ENCODE measurements at regions not wholly inside any gene's neighbourhood (a gene's known extent, or its start where the extent isn't known, plus 50 kb on each side); places are given as distances from the start of the nearest gene placed in this dataset.

GRCh38 chr12:125579916-125580315 lies 514.7 kb downstream of the AACS start:
- H3K4me1 ChIP-seq = no peaks in the 10 kb centered on the region
- H3K4me3 ChIP-seq = no peak overlapping the region
- no peak overlapping the region for H3K27ac ChIP-seq
- H3K36me3 ChIP-seq = no peaks in the 10 kb centered on the region
- no peak for DNase-seq
- intact Hi-C loops (cut with DNase I) = no loop called here
- H3K9me3 ChIP-seq = peaks cover 0 to 11% (median 0%) of the 10 kb centered on the region in 3 donors
- TF ChIP-seq CTCF (IDR thresholded peaks at IDR 0.05) (no peak), POLR2A (IDR thresholded peaks at IDR 0.05) (no peak)
- no peaks in the 10 kb centered on the region for H3K27me3 ChIP-seq

- TF ChIP-seq POLR2A (IDR thresholded peaks at IDR 0.05) (no peak), CTCF (IDR thresholded peaks at IDR 0.05) (no peak)
- WGBS, 2 donors = 75 to 81% methylated on average over 3 of the region's 3 CpGs
- no peaks in the 10 kb centered on the region for H3K27me3 ChIP-seq
- no peak for DNase-seq
- H3K4me1 ChIP-seq = no peaks in the 10 kb centered on the region
- no peak overlapping the region for H3K27ac ChIP-seq
- no peaks in the 10 kb centered on the region for H3K36me3 ChIP-seq
- H3K9me3 ChIP-seq = peaks cover 0 to 6% (median 0%) of the 10 kb centered on the region in 3 donors
- intact Hi-C loops (cut with DNase I) = no loop called here
- no peak overlapping the region for H3K4me3 ChIP-seq
Observed at GRCh38 chr12:125583071-125583470, 517.8 kb downstream of the AACS start.

GRCh38 chr12:125586441-125586840 lies 521.2 kb downstream of the AACS start:
- 73 to 76% methylated on average over 6 of the region's 6 CpGs for WGBS, 2 donors
- H3K4me3 ChIP-seq = no peak overlapping the region
- H3K9me3 ChIP-seq = no peaks in the 10 kb centered on the region
- H3K36me3 ChIP-seq = no peaks in the 10 kb centered on the region
- DNase-seq = no peak
- no peak overlapping the region for H3K27ac ChIP-seq
- intact Hi-C loops (cut with DNase I) = no loop called here
- no peaks in the 10 kb centered on the region for H3K27me3 ChIP-seq
- no peak for TF ChIP-seq CTCF (IDR thresholded peaks at IDR 0.05)
- no peak for TF ChIP-seq POLR2A (IDR thresholded peaks at IDR 0.05)
- no peaks in the 10 kb centered on the region for H3K4me1 ChIP-seq

- H3K4me3 ChIP-seq = no peak overlapping the region
- no peaks in the 10 kb centered on the region for H3K27me3 ChIP-seq
- DNase-seq = no peak
- 33 to 70% methylated on average over 1 of the region's 1 CpG for WGBS, 2 donors
- intact Hi-C loops (cut with DNase I) = no loop called here
- H3K9me3 ChIP-seq = no peaks in the 10 kb centered on the region
- H3K4me1 ChIP-seq = no peaks in the 10 kb centered on the region
- H3K36me3 ChIP-seq = no peaks in the 10 kb centered on the region
- H3K27ac ChIP-seq = no peak overlapping the region
- TF ChIP-seq POLR2A (IDR thresholded peaks at IDR 0.05) = no peak
- TF ChIP-seq CTCF (IDR thresholded peaks at IDR 0.05) = no peak
Observed at GRCh38 chr12:125593269-125593668, 528.0 kb downstream of the AACS start.

GRCh38 chr12:125604976-125605375 lies 539.7 kb downstream of the AACS start:
- H3K27ac ChIP-seq = no peak overlapping the region
- no peak for DNase-seq
- TF ChIP-seq CTCF (IDR thresholded peaks at IDR 0.05) = no peak
- no peaks in the 10 kb centered on the region for H3K36me3 ChIP-seq
- 16 to 35% methylated on average over 4 of the region's 4 CpGs for WGBS, 2 donors
- peaks cover 0 to 5% (median 0%) of the 10 kb centered on the region in 3 donors for H3K4me1 ChIP-seq
- H3K27me3 ChIP-seq = no peaks in the 10 kb centered on the region
- intact Hi-C loops (cut with DNase I) = no loop called here
- H3K9me3 ChIP-seq = no peaks in the 10 kb centered on the region
- H3K4me3 ChIP-seq = no peak overlapping the region
